ENCODE measurements at regions not wholly inside any gene's neighbourhood (a gene's known extent, or its start where the extent isn't known, plus 50 kb on each side); places are given as distances from the start of the nearest gene placed in this dataset.

- TF ChIP-seq POLR2A (IDR thresholded peaks at IDR 0.05) = no peak
- TF ChIP-seq CTCF (IDR thresholded peaks at IDR 0.05) = no peak
Observed at GRCh38 chr14:62455446-62455845, 589.8 kb downstream of the KCNH5 start.

Measured in vagina (tissue), 2 donors.